Fibroblast of mammary gland (primary cell): ENCODE measurements at regions not wholly inside any gene's neighbourhood (a gene's known extent, or its start where the extent isn't known, plus 50 kb on each side); places are given as distances from the start of the nearest gene placed in this dataset.
A peak's percentile ranks its signal among the peaks of the same experiment; 100 is the strongest.

Experiments used
- DNase-seq: peaks from one replicate; pipeline ENCODE4 v3.0.0-alpha.2; 2010; ENCODE audit warnings: low read depth
- H3K4me3 ChIP-seq: 2 replicates; pipeline ENCODE4 v1.5.1; 2011; ENCODE audit warnings: low read depth, mild to moderate bottlenecking, low read length, moderate library complexity; ENCODE audit not compliant: control insufficient read depth
- CTCF ChIP-seq: conservative IDR thresholded peaks from 2 replicates; pipeline ENCODE4 v1.5.1; 2011; ENCODE audit warnings: low read depth, low read length, inconsistent platforms; ENCODE audit not compliant: control insufficient read depth, insufficient read depth

- TF ChIP-seq CTCF, result no peak
- DNase-seq, result no peak
- H3K4me3 ChIP-seq, result no peak overlapping the region
Observed at GRCh38 chrX:134738986-134739740, 57.8 kb downstream of the PABIR2 start.

GRCh38 chrX:134738445-134738844, 58.6 kb downstream of the PABIR2 start:
- DNase-seq, result no peak
- TF ChIP-seq CTCF, result no peak
- no peak overlapping the region for H3K4me3 ChIP-seq

- peak; percentile 35 for DNase-seq
- no peak overlapping the region for H3K4me3 ChIP-seq
- no peak for TF ChIP-seq CTCF
Observed at GRCh38 chrX:134737721-134738369, 59.2 kb downstream of the PABIR2 start.

GRCh38 chrX:134737061-134737460, 59.9 kb downstream of the PABIR2 start:
- no peak overlapping the region for H3K4me3 ChIP-seq
- no peak for TF ChIP-seq CTCF
- peak; percentile 49 for DNase-seq

GRCh38 chrX:134736356-134736755, 60.6 kb downstream of the PABIR2 start:
- DNase-seq, result no peak

GRCh38 chrX:134735015-134735414, 62.0 kb downstream of the PABIR2 start:
- DNase-seq, result no peak
- H3K4me3 ChIP-seq, result no peak overlapping the region
- no peak for TF ChIP-seq CTCF

More at GRCh38 chrX:134736356-134736755, 60.6 kb downstream of the PABIR2 start:
- no peak for TF ChIP-seq CTCF
- H3K4me3 ChIP-seq, result no peak overlapping the region
